H1 (cell line): ENCODE measurements at regions not wholly inside any gene's neighbourhood (a gene's known extent, or its start where the extent isn't known, plus 50 kb on each side); places are given as distances from the start of the nearest gene placed in this dataset.

ENCODE experiments used
- CTCF ChIA-PET: fragments of 300-600 bp; sonication (Branson Sonifier 250); formaldehyde crosslinking; loops from one replicate; lab custom pipeline; 2021; ENCODE audit not compliant: partially characterized antibody; lab: Charles Lee
- POLR2A ChIA-PET: fragments of 300-600 bp; sonication (Branson Sonifier 250); formaldehyde crosslinking; loops from one replicate; lab custom pipeline; 2021; ENCODE audit warnings: inconsistent platforms; ENCODE audit not compliant: partially characterized antibody; lab: Charles Lee
- DNase-seq, 2 experiments: peaks; one replicate each; pipeline versions ENCODE4 v3.0.0 to v3.0.0-alpha.2; 2010 to 2022; ENCODE audit warnings: low spot score in 2 of 2, low read depth in 1 of 2, mixed read lengths in 1 of 2
- FAIRE-seq: peaks from 2 replicates; lab custom pipeline; 2011; peaks lifted over from hg19 to GRCh38; lab: Jason Lieb, UNC
- H2AFZ ChIP-seq: 2 replicates; pipeline ENCODE4 v1.8.1; 2012; ENCODE audit warnings: low read length, inconsistent platforms
- H2AK5ac ChIP-seq: 2 replicates; pipeline ENCODE4 v1.6.1; 2013; ENCODE audit warnings: low read depth, low read length
- H2BK120ac ChIP-seq: replicated peaks from 2 replicates; pipeline ENCODE3; 2013; ENCODE audit warnings: low read depth, low read length, inconsistent platforms
- H2BK12ac ChIP-seq: 2 replicates; pipeline ENCODE4 v1.6.1; 2013; ENCODE audit warnings: low read depth, low read length
- H2BK15ac ChIP-seq: 2 replicates; pipeline ENCODE4 v1.6.1; 2013; ENCODE audit warnings: low read length
- H2BK20ac ChIP-seq: 2 replicates; pipeline ENCODE4 v1.6.1; 2013; ENCODE audit warnings: low read length
- H2BK5ac ChIP-seq: 2 replicates; pipeline ENCODE4 v1.6.1; 2013; ENCODE audit warnings: low read depth, low read length
- H3K14ac ChIP-seq: 2 replicates; pipeline ENCODE4 v1.6.1; 2013; ENCODE audit warnings: inconsistent platforms; ENCODE audit not compliant: insufficient read length
- H3K18ac ChIP-seq: 2 replicates; pipeline ENCODE4 v1.6.1; 2013; ENCODE audit warnings: low read length; ENCODE audit errors: extremely low read depth
- H3K23ac ChIP-seq: 2 replicates; pipeline ENCODE4 v1.6.1; 2013; ENCODE audit warnings: inconsistent platforms; ENCODE audit not compliant: insufficient read length
- H3K23me2 ChIP-seq: 2 replicates; pipeline ENCODE4 v1.6.1; 2013; ENCODE audit warnings: low read depth, low read length
- H3K27ac ChIP-seq: 2 replicates; pipeline ENCODE4 v1.6.1; 2011; ENCODE audit warnings: low read depth, low read length, inconsistent platforms
- H3K27me3 ChIP-seq, 4 experiments: replicated peaks in 1 of 4; 1 replicate in 1 of 4; 2 replicates in 3 of 4; pipeline versions ENCODE4 v1.6.1 to v1.8.1; 2011 to 2013; ENCODE audit warnings: low read length in 3 of 4, mild to moderate bottlenecking in 3 of 4, inconsistent platforms in 2 of 4, mixed read lengths in 2 of 4, moderate library complexity in 1 of 4; ENCODE audit not compliant: control insufficient read depth in 3 of 4, insufficient read depth in 3 of 4; ENCODE audit errors: extremely low read depth in 1 of 4
- H3K36me3 ChIP-seq, 4 experiments: 2 replicates each; pipeline versions ENCODE4 v1.6.1 to v1.8.1; 2011 to 2013; ENCODE audit warnings: mild to moderate bottlenecking in 4 of 4, low read length in 3 of 4, moderate library complexity in 2 of 4, control low read depth in 1 of 4, inconsistent platforms in 1 of 4; ENCODE audit not compliant: insufficient read depth in 4 of 4, control insufficient read depth in 2 of 4
- H3K4ac ChIP-seq: replicated peaks from 2 replicates; pipeline ENCODE3; 2013; ENCODE audit warnings: low read length, low read depth, mixed read lengths, inconsistent platforms; ENCODE audit not compliant: insufficient read length
- H3K4me1 ChIP-seq, 4 experiments: replicated peaks in 1 of 4; 1 replicate in 1 of 4; 2 replicates in 3 of 4; pipeline versions ENCODE4 v1.6.1 to v1.8.1; 2011 to 2013; ENCODE audit warnings: low read length in 3 of 4, inconsistent platforms in 2 of 4, mixed read lengths in 1 of 4; ENCODE audit not compliant: insufficient read depth in 4 of 4, control insufficient read depth in 3 of 4
- H3K4me2 ChIP-seq, 2 experiments: 2 replicates each; pipeline versions ENCODE4 v1.6.1 to v1.8.1; 2011 to 2013; ENCODE audit warnings: low read depth in 2 of 2, low read length in 2 of 2, control low read depth in 1 of 2, inconsistent platforms in 1 of 2, mild to moderate bottlenecking in 1 of 2; ENCODE audit not compliant: insufficient read depth in 1 of 2
- H3K4me3 ChIP-seq, 4 experiments: fragments of 200-600, 300-600 bp in 1 of 4; sonication (generic), shearing (Covaris generic), sonication (Bioruptor Twin) in 1 of 4; 2 replicates each; pipeline versions ENCODE4 v1.5.1 to v1.8.1; 2011 to 2016; ENCODE audit warnings: low read length in 4 of 4, low read depth in 3 of 4, control low read depth in 2 of 4, inconsistent platforms in 2 of 4, mild to moderate bottlenecking in 2 of 4, mixed read lengths in 1 of 4, moderate library complexity in 1 of 4; ENCODE audit not compliant: insufficient read depth in 2 of 4; ENCODE audit errors: extremely low read depth in 1 of 4
- H3K56ac ChIP-seq: replicated peaks from 2 replicates; pipeline ENCODE3; 2013; ENCODE audit warnings: low read depth, mild to moderate bottlenecking, mixed read lengths, low read length, inconsistent platforms; ENCODE audit not compliant: insufficient read length
- H3K79me1 ChIP-seq: 2 replicates; pipeline ENCODE4 v1.6.1; 2013; ENCODE audit warnings: low read depth, low read length, control low read depth
- H3K79me2 ChIP-seq, 2 experiments: 2 replicates each; pipeline versions ENCODE4 v1.6.1 to v1.8.1; 2012 to 2013; ENCODE audit warnings: low read length in 2 of 2, mild to moderate bottlenecking in 2 of 2, inconsistent platforms in 1 of 2; ENCODE audit not compliant: insufficient read depth in 2 of 2, control insufficient read depth in 1 of 2
- H3K9ac ChIP-seq, 4 experiments: replicated peaks in 1 of 4; 1 replicate in 1 of 4; 2 replicates in 3 of 4; pipeline versions ENCODE4 v1.6.1 to v1.8.1; 2011 to 2013; ENCODE audit warnings: low read depth in 3 of 4, low read length in 3 of 4, control low read depth in 2 of 4, mild to moderate bottlenecking in 2 of 4, moderate library complexity in 2 of 4, inconsistent platforms in 1 of 4; ENCODE audit errors: extremely low read depth in 1 of 4
- H3K9me3 ChIP-seq, 2 experiments: 2 replicates each; pipeline versions ENCODE4 v1.6.1 to v1.8.1; 2012 to 2013; ENCODE audit warnings: mild to moderate bottlenecking in 2 of 2, moderate library complexity in 2 of 2, control low read depth in 1 of 2, inconsistent platforms in 1 of 2, low read depth in 1 of 2, low read length in 1 of 2, mixed read lengths in 1 of 2; ENCODE audit not compliant: insufficient read depth in 2 of 2
- H4K20me1 ChIP-seq, 2 experiments: replicated peaks in 1 of 2; 2 replicates each; pipeline versions ENCODE3 to v1.8.1; 2011 to 2013; ENCODE audit warnings: inconsistent platforms in 2 of 2, low read length in 2 of 2, mild to moderate bottlenecking in 1 of 2; ENCODE audit not compliant: insufficient read depth in 2 of 2, control insufficient read depth in 1 of 2
- H4K5ac ChIP-seq: 2 replicates; pipeline ENCODE4 v1.6.1; 2013; ENCODE audit warnings: low read length, low read depth, mixed read lengths, inconsistent platforms; ENCODE audit not compliant: insufficient read length
- H4K8ac ChIP-seq: 2 replicates; pipeline ENCODE4 v1.8.0; 2013; ENCODE audit warnings: mild to moderate bottlenecking, moderate library complexity, low read length, inconsistent platforms; ENCODE audit not compliant: insufficient read depth; ENCODE audit errors: extremely low read depth
- H4K91ac ChIP-seq: replicated peaks from 2 replicates; pipeline ENCODE3; 2013; ENCODE audit warnings: low read length, mixed read lengths, inconsistent platforms; ENCODE audit not compliant: insufficient read length
- PHF8 ChIP-seq: fragments of 200-600 bp; sonication (generic); conservative IDR thresholded peaks from 2 replicates; pipeline ENCODE4 v1.7.1; 2012; ENCODE audit warnings: low read depth, mild to moderate bottlenecking, inconsistent platforms, low read length, moderate library complexity
- RXRA ChIP-seq: IDR thresholded peaks from 2 replicates; pipeline ENCODE4 v1.6.1; 2011; ENCODE audit warnings: low read depth, mild to moderate bottlenecking, low read length, moderate library complexity; ENCODE audit not compliant: insufficient read depth
- WGBS, 2 experiments: shearing (Covaris generic) in 1 of 2; methylation state at CpG; one replicate each; pipeline versions ENCODE4 v1.1.6 to v1.1.7; 2013 to 2015; ENCODE audit warnings: low lambda C conversion rate in 2 of 2, mixed read lengths in 2 of 2, inconsistent platforms in 1 of 2, low coverage in 1 of 2, missing lambda C conversion rate in 1 of 2; ENCODE audit not compliant: insufficient replicate concordance in 2 of 2, insufficient coverage in 1 of 2, insufficient read length in 1 of 2; ENCODE audit errors: extremely low coverage in 1 of 2, missing lambda C conversion rate in 1 of 2; 5-methylcytosine and 5-hydroxymethylcytosine counted together

DNA sequence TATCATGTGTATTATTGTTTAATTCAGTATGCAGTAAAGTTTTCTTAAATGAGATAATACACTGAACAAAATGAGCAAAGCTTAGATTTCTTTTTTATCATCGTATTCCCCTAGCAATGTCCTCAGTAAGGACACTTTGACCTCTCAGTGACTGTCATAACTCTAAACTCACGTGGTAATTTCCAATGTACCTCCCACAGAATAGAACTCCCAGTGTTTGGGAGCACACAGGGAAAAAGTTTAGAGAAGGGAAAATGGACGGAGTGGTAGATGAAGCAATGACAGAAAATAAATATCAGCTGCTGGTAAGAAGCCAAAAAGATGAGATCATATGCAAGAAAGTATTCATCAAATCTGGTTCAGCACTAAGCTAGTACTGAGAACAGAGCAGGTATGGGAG lies 758.6 kb upstream of the KCND2 start:
- no peak overlapping the region for H2BK12ac ChIP-seq
- H4K20me1 ChIP-seq: no peaks in the 10 kb centered on the region
- DNase-seq (no peak), FAIRE-seq (no peak)
- no peak overlapping the region for H3K23ac ChIP-seq
- H4K5ac ChIP-seq: no peak overlapping the region
- H2BK5ac ChIP-seq: no peak overlapping the region
- H3K79me1 ChIP-seq: no peaks in the 10 kb centered on the region
- no peaks in the 10 kb centered on the region for H3K4me1 ChIP-seq
- H3K14ac ChIP-seq: no peak overlapping the region
- no peak overlapping the region for H2AFZ ChIP-seq
- no peak overlapping the region for H3K4ac ChIP-seq
- H2AK5ac ChIP-seq: no peak overlapping the region
- no peaks in the 10 kb centered on the region for H3K79me2 ChIP-seq
- no peak overlapping the region for H3K27ac ChIP-seq
- TF ChIP-seq RXRA (no peak), PHF8 (no peak)
- H2BK20ac ChIP-seq: no peak overlapping the region
- H3K9me3 ChIP-seq: no peaks in the 10 kb centered on the region; a peak in 1 of 4 replicates
- no peaks in the 10 kb centered on the region for H3K23me2 ChIP-seq
- ChIA-PET POLR2A (interaction anchor here (0.6 kb wide), 1 partner anchor 78 kb away, joined by 4 read pairs; no protein-coding TSS in a partner anchor), CTCF (interaction anchor here (1.0 kb wide), 1 partner anchor 18 kb away, joined by 3 read pairs; no protein-coding TSS in a partner anchor)
- H3K18ac ChIP-seq: no peak overlapping the region
- H4K91ac ChIP-seq: no peak overlapping the region
- H2BK15ac ChIP-seq: no peak overlapping the region
- no peaks in the 10 kb centered on the region for H3K36me3 ChIP-seq
- 85% methylated on average over 3 of the region's 3 CpGs; no CpG with 5 or more reads in 1 of the 2 experiments for WGBS, 2 experiments
- H3K56ac ChIP-seq: no peak overlapping the region
- H2BK120ac ChIP-seq: no peak overlapping the region
- H4K8ac ChIP-seq: no peak overlapping the region
- H3K4me3 ChIP-seq: no peak overlapping the region
- H3K4me2 ChIP-seq: no peak overlapping the region
- no peaks in the 10 kb centered on the region for H3K27me3 ChIP-seq
- no peak overlapping the region for H3K9ac ChIP-seq
